ENCODE measurements at regions not wholly inside any gene's neighbourhood (a gene's known extent, or its start where the extent isn't known, plus 50 kb on each side); places are given as distances from the start of the nearest gene placed in this dataset.
"Not testable (repeated sequence)": the region's sequence is repeated elsewhere in the genome, so short reads cannot be mapped to it uniquely, and the experiment has no call there.

DNA sequence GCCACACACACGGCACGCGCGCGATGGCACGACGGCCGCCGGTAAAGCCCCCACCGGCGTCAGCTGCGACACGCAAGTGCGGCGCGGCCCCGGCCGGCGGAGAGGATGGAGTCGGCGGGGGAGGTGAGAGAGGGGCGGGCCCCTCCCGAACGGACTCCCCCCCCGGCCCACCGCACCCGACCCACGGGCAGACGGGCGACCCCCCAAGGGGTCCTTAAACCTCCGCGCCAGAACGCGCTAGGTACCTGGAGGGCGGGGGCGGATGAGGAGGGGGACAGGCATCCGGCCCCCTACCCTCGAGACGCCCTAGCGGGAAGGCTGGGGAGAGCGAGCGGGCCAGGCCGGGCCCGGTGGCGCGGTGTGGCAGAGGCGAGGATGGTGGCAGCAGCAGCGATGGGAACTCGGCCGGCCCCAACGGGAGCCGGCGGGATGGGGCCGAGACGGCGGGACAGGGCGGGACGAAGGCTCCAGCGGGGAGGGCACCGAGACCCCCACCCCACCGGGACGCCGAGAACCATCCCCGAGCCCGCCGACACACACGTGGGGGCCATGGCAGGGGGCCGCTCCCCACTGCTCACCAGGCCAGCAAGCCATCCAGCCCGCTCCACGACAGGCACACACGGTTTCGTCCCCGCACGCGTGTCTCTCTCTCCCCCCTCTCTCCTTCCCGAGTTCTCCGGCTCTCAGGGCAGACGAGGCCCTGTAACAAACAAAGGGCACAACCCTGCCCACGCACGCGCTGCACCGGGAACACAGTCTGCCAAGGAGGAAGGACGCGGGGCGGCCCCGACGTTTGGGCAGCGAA is 1515.4 kb upstream of the DEFB115 start:
- H2AK5ac ChIP-seq (ENCODE audit: low read length), result no peak overlapping the region
- H3K56ac ChIP-seq (ENCODE audit: low read length), result no peak overlapping the region
- no peak overlapping the region for H3K4me2 ChIP-seq (ENCODE audit: low read length)
- no peak overlapping the region for H2BK120ac ChIP-seq (ENCODE audit: low read depth, low read length)
- H3K36me3 ChIP-seq (ENCODE audit: control insufficient read depth, insufficient read depth, low read length), result no peaks in the 10 kb centered on the region
- no peak overlapping the region for H2BK15ac ChIP-seq (replicated peaks; ENCODE audit: low read depth)
- H4K8ac ChIP-seq (ENCODE audit: low read depth, low read length), result no peak overlapping the region
- H3K23ac ChIP-seq (ENCODE audit: low read length), result no peak overlapping the region
- no peak overlapping the region for H3K18ac ChIP-seq (ENCODE audit: low read length)
- no peak overlapping the region for H3K9ac ChIP-seq (ENCODE audit: low read length)
- no peak overlapping the region for H3K27ac ChIP-seq (ENCODE audit: low read depth, low read length)
- no peak overlapping the region for H4K5ac ChIP-seq (ENCODE audit: low read length)
- no peaks in the 10 kb centered on the region for H3K79me1 ChIP-seq (ENCODE audit: low read length)
- H3K27me3 ChIP-seq (ENCODE audit: insufficient read depth, low read length, poor library complexity), result no peaks in the 10 kb centered on the region
- no CpG with 5 or more reads among the region's 88 CpGs for WGBS (ENCODE audit: extremely low coverage, insufficient coverage, low lambda C conversion rate)
- no peak overlapping the region for H3K4ac ChIP-seq (ENCODE audit: low read depth, low read length)
- DNase-seq, result no peak
- no peak overlapping the region for H2BK5ac ChIP-seq (ENCODE audit: low read length)
- H3K4me1 ChIP-seq (ENCODE audit: control insufficient read depth, low read depth, low read length), result no peaks in the 10 kb centered on the region
- H3K79me2 ChIP-seq (ENCODE audit: control insufficient read depth, insufficient read depth, low read length), result no peaks in the 10 kb centered on the region
- H3K4me3 ChIP-seq (ENCODE audit: low read length), result no peak overlapping the region

- no peak for DNase-seq
- Histone ChIP-seq H3K36me3 (ENCODE audit: control insufficient read depth, insufficient read depth, low read length) (no peaks in the 10 kb centered on the region), H3K18ac (ENCODE audit: low read length) (no peak overlapping the region), H3K23ac (ENCODE audit: low read length) (no peak overlapping the region), H3K9ac (ENCODE audit: low read length) (no peak overlapping the region), H3K4me1 (ENCODE audit: control insufficient read depth, low read depth, low read length) (no peaks in the 10 kb centered on the region), H3K56ac (ENCODE audit: low read length) (no peak overlapping the region), H4K8ac (ENCODE audit: low read depth, low read length) (no peak overlapping the region), H3K79me2 (ENCODE audit: control insufficient read depth, insufficient read depth, low read length) (no peaks in the 10 kb centered on the region), H3K27me3 (ENCODE audit: insufficient read depth, low read length, poor library complexity) (no peaks in the 10 kb centered on the region), H3K27ac (ENCODE audit: low read depth, low read length) (no peak overlapping the region), H3K4ac (ENCODE audit: low read depth, low read length) (no peak overlapping the region), H3K79me1 (ENCODE audit: low read length) (no peaks in the 10 kb centered on the region), H3K4me2 (ENCODE audit: low read length) (no peak overlapping the region), H2BK15ac (replicated peaks; ENCODE audit: low read depth) (no peak overlapping the region), H2BK5ac (ENCODE audit: low read length) (no peak overlapping the region), H4K5ac (ENCODE audit: low read length) (no peak overlapping the region), H3K4me3 (ENCODE audit: low read length) (no peak overlapping the region), H2AK5ac (ENCODE audit: low read length) (no peak overlapping the region), H2BK120ac (ENCODE audit: low read depth, low read length) (no peak overlapping the region)
- no CpG with 5 or more reads among the region's 41 CpGs for WGBS (ENCODE audit: extremely low coverage, insufficient coverage, low lambda C conversion rate)
Measured at GRCh38 chr20:29742699-29743100, 1514.8 kb upstream of the DEFB115 start.

DNA sequence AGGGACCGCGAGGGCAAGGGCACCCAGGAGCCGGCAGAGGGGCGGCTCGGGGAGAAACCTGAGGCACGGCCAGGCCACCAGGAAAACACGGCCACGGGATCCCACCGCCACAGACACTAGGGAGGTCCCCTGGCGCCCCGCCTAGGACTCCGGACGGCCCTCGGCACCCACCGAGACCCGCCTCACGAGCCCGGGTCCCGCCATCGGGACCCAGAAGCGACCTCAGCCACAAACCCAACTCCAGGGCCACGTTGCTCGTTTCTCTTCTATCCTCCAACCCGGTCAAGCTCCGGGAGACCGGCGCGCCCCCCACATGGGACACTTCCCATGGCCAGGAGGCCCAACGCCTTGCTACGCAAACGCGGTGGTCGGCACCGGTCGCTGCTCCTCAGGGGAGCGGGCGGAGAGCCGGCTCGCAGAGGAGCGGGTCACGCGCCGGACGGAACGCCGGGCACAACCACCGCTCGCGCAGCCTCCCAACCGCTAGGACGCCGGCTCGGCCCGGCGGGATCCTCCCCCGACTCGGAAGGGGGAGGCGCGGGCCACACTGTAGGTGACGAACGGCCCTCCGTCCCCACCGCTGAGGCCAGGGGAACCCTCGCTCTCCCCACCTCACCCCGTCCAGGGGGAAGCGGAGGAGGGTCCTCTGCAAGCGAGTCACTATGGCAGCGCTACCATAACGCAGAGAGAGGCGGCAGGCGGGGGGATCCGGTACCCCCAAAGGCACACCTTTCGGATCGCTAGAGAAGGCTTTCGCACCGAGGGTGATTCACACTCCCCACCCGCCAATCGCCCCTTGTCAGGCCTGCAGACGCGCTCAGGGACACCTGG is 1514.1 kb upstream of the DEFB115 start:
- Histone ChIP-seq H2BK120ac (ENCODE audit: low read depth, low read length) (no peak overlapping the region), H3K23ac (ENCODE audit: low read length) (no peak overlapping the region), H4K8ac (ENCODE audit: low read depth, low read length) (no peak overlapping the region), H3K56ac (ENCODE audit: low read length) (no peak overlapping the region), H2AK5ac (ENCODE audit: low read length) (no peak overlapping the region), H3K79me2 (ENCODE audit: control insufficient read depth, insufficient read depth, low read length) (no peaks in the 10 kb centered on the region), H3K79me1 (ENCODE audit: low read length) (no peaks in the 10 kb centered on the region), H3K4me1 (ENCODE audit: control insufficient read depth, low read depth, low read length) (no peaks in the 10 kb centered on the region), H3K4me3 (ENCODE audit: low read length) (no peak overlapping the region), H3K27ac (ENCODE audit: low read depth, low read length) (no peak overlapping the region), H3K4ac (ENCODE audit: low read depth, low read length) (no peak overlapping the region), H2BK15ac (replicated peaks; ENCODE audit: low read depth) (no peak overlapping the region), H3K9ac (ENCODE audit: low read length) (no peak overlapping the region), H3K4me2 (ENCODE audit: low read length) (no peak overlapping the region), H3K27me3 (ENCODE audit: insufficient read depth, low read length, poor library complexity) (no peaks in the 10 kb centered on the region), H2BK5ac (ENCODE audit: low read length) (no peak overlapping the region), H3K18ac (ENCODE audit: low read length) (no peak overlapping the region), H3K36me3 (ENCODE audit: control insufficient read depth, insufficient read depth, low read length) (no peaks in the 10 kb centered on the region), H4K5ac (ENCODE audit: low read length) (no peak overlapping the region)
- WGBS (ENCODE audit: extremely low coverage, insufficient coverage, low lambda C conversion rate), result no CpG with 5 or more reads among the region's 80 CpGs
- DNase-seq, result no peak

- Histone ChIP-seq H3K18ac (ENCODE audit: low read length) (no peak overlapping the region), H3K23ac (ENCODE audit: low read length) (no peak overlapping the region), H3K4me2 (ENCODE audit: low read length) (no peak overlapping the region), H3K79me1 (ENCODE audit: low read length) (no peaks in the 10 kb centered on the region), H3K27ac (ENCODE audit: low read depth, low read length) (no peak overlapping the region), H3K36me3 (ENCODE audit: control insufficient read depth, insufficient read depth, low read length) (no peaks in the 10 kb centered on the region), H2BK15ac (replicated peaks; ENCODE audit: low read depth) (no peak overlapping the region), H2BK5ac (ENCODE audit: low read length) (no peak overlapping the region), H3K27me3 (ENCODE audit: insufficient read depth, low read length, poor library complexity) (no peaks in the 10 kb centered on the region), H3K4me3 (ENCODE audit: low read length) (no peak overlapping the region), H3K9ac (ENCODE audit: low read length) (no peak overlapping the region), H2BK120ac (ENCODE audit: low read depth, low read length) (no peak overlapping the region), H3K79me2 (ENCODE audit: control insufficient read depth, insufficient read depth, low read length) (no peaks in the 10 kb centered on the region), H3K56ac (ENCODE audit: low read length) (no peak overlapping the region), H4K5ac (ENCODE audit: low read length) (no peak overlapping the region), H3K4me1 (ENCODE audit: control insufficient read depth, low read depth, low read length) (no peaks in the 10 kb centered on the region), H2AK5ac (ENCODE audit: low read length) (no peak overlapping the region), H3K4ac (ENCODE audit: low read depth, low read length) (no peak overlapping the region), H4K8ac (ENCODE audit: low read depth, low read length) (no peak overlapping the region)
- no CpG with 5 or more reads among the region's 38 CpGs for WGBS (ENCODE audit: extremely low coverage, insufficient coverage, low lambda C conversion rate)
- DNase-seq, result no peak
Measured at GRCh38 chr20:29744071-29744470, 1513.4 kb upstream of the DEFB115 start.

- not testable (repeated sequence) for H2BK120ac ChIP-seq (ENCODE audit: low read depth, low read length); H3K4ac ChIP-seq (ENCODE audit: low read depth, low read length); H3K79me2 ChIP-seq (ENCODE audit: control insufficient read depth, insufficient read depth, low read length); H3K36me3 ChIP-seq (ENCODE audit: control insufficient read depth, insufficient read depth, low read length); H3K4me1 ChIP-seq (ENCODE audit: control insufficient read depth, low read depth, low read length); H2BK15ac ChIP-seq (replicated peaks; ENCODE audit: low read depth); H3K23ac ChIP-seq (ENCODE audit: low read length); H3K79me1 ChIP-seq (ENCODE audit: low read length); H3K18ac ChIP-seq (ENCODE audit: low read length); H3K4me2 ChIP-seq (ENCODE audit: low read length); H3K27me3 ChIP-seq (ENCODE audit: insufficient read depth, low read length, poor library complexity); H2BK5ac ChIP-seq (ENCODE audit: low read length); H4K5ac ChIP-seq (ENCODE audit: low read length); H3K9ac ChIP-seq (ENCODE audit: low read length); H2AK5ac ChIP-seq (ENCODE audit: low read length); H3K27ac ChIP-seq (ENCODE audit: low read depth, low read length); DNase-seq; H3K56ac ChIP-seq (ENCODE audit: low read length); H4K8ac ChIP-seq (ENCODE audit: low read depth, low read length); H3K4me3 ChIP-seq (ENCODE audit: low read length)
- no CpG with 5 or more reads among the region's 26 CpGs for whole genome bisulfite sequencing (ENCODE audit: extremely low coverage, insufficient coverage, low lambda C conversion rate)
Measured at GRCh38 chr20:29745534-29746245, 1511.8 kb upstream of the DEFB115 start.
